KBM-7 (cell line): ENCODE measurements at regions not wholly inside any gene's neighbourhood (a gene's known extent, or its start where the extent isn't known, plus 50 kb on each side); places are given as distances from the start of the nearest gene placed in this dataset.

Source experiments
- DNase-seq: peaks from one replicate; pipeline ENCODE4 v3.0.0-alpha.2; 2015
- in situ Hi-C: fragments of 300-500 bp; cut with MboI; formaldehyde crosslinking; loops from 2 replicates; pipeline ENCODE4 v1.14.3; 2020; ENCODE audit warnings: low sequenced_read_pairs, low pct_unique_long_range_greater_than_20kb, mixed read lengths

DNA sequence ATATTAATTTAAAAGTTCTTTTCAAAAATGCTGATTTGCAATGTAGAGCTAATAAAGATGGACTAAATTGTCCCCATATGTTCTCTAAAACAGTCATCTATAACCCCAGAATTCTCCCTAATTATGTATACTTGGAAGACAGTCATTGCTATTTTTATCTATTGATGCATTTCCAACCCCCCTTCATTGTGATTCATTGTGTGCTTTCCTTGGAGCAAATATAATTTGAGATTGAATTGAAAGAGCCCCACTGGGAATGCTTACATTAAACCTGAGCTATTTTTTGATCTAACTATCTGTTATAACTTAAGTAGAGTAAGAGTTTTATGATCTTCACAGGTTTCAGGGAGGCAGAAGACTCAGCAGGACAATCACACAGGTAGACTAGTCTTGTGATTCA is 73.7 kb upstream of the PTCHD4 start:
- DNase-seq: no peak
- in situ Hi-C loops: no loop called here

- DNase-seq: no peak
- in situ Hi-C loops: no loop called here
Measured at GRCh38 chr6:48183811-48184605, 73.0 kb upstream of the PTCHD4 start.

- DNase-seq: no peak
Measured at GRCh38 chr6:48183178-48183577, 72.2 kb upstream of the PTCHD4 start.

GRCh38 chr6:48178700-48179099 is 67.7 kb upstream of the PTCHD4 start:
- DNase-seq: no peak
- in situ Hi-C loops: no loop called here

More at GRCh38 chr6:48183178-48183577, 72.2 kb upstream of the PTCHD4 start:
- in situ Hi-C loops: no loop called here

DNA sequence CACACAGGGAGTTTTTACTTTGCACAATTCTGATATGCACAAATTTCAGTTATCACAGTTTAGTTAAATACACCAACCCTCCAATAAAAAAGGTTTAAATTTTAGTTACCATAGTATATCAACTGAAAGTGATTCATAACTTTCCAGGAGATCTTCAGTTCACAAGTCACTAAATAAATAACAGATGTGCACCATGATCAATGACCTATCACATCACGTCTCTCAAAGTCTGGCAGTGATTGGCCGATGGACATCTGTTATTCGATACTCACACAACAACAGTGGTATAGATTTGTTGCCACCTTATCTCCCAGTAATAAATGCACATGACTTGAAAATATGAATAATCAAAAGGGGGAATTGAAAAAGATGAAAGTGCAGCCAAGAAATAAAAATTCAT is 66.8 kb upstream of the PTCHD4 start:
- DNase-seq: no peak
- in situ Hi-C loops: no loop called here

DNA sequence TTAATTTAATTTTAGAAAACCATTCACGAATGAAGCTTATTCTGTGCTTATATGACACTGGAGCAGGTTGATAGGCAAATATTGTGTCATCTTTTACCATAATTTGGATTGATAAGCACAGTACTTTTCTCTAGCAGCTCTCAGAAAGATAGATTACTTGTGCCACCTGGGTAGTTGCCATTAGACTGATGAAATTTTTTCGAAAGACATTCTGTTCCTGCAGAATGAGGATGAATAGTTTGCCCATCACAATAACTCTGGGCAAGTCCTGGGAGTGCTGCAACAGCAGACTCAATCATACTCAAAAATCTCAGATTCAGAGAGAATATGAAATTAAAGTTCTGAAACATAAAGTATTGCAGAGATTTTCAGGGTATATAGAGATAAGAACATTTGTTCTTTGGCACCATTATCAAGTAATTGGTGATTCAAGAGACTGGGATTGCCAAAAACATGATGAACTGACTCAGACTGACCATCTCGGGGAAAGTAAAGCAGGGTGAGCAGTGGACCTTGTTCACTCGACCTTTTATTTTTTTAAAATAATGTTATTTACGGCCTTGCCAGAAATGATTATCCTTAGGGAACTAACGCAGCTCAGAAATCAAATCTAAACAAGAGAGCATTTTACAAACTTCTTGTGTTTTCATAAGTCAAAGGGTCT is 65.8 kb upstream of the PTCHD4 start:
- in situ Hi-C loops: no loop called here
- no peak for DNase-seq

DNA sequence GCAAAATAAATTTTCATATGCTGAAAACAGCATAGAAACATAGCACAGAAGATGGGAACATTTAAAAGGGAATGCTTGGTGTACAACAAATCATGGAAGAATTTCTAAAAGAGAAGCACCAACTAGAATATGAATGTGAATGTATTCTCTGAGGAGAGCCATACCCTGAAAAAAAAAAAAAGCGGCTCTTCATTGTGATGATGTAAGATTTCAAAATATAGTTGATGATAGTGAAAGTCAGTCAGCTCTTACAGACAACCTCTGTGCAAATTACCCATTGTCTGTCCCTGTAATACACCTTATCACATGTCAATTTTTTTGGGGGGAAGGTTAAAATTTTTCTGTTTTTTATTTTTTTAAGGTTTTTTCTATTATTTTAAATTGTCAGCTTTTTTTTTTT is 58.6 kb upstream of the PTCHD4 start:
- in situ Hi-C loops: no loop called here
- DNase-seq: no peak
